Dedifferentiated amniotic fluid mesenchymal stem cell (primary cell): ENCODE measurements at regions not wholly inside any gene's neighbourhood (a gene's known extent, or its start where the extent isn't known, plus 50 kb on each side); places are given as distances from the start of the nearest gene placed in this dataset.

Experiments
- DNase-seq: peaks from one replicate; pipeline ENCODE4 v3.0.0-alpha.2; 2016; ENCODE audit errors: extremely low spot score

- no peak for DNase-seq
Observed at GRCh38 chr17:77001487-77001886, 133.3 kb downstream of the MGAT5B start.

DNA sequence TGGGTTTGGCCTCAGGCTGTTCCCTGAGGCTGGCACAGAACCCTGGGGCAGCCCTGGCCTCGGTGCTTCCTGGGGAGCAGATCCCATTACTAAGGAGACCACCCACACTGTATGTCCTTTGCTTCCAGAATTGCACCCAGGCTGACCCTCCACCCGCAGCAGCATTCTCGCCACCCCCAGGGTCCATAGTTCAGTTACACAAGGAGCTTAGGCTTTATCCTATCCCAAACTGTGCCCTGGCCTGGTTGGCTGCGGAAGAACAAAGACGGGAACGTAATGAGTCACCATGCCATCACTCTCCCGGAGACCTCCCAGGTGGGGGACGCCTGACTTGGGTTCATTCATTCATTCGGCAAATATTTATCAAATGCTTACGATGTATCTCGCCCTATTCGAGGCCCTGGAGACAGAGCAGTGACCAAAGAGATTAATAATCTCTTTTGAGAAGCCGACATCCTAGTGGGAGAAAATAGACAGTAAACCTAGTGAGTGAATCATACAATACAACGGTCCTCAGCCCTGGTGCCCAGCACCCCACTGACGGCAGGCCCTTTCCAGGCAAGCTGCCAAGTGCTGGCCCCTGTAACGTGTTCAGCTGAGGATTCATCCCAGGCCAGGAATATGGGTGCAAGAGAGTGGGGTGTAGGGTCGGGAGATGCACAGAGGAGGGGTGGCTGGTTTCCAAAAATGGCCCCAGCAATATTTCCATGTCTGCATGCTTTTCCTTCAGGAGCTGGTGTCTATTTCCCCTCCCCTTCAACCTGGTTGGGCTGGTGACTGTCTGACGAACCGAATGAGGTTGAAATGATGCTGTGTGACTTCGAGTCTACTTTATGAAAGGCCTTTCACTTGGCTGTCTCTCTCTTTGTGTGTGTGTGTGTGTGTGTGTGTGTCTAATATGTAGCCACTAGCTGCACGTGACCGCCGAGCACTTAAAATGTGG, 134.2 kb downstream of the MGAT5B start:
- DNase-seq = no peak

DNA sequence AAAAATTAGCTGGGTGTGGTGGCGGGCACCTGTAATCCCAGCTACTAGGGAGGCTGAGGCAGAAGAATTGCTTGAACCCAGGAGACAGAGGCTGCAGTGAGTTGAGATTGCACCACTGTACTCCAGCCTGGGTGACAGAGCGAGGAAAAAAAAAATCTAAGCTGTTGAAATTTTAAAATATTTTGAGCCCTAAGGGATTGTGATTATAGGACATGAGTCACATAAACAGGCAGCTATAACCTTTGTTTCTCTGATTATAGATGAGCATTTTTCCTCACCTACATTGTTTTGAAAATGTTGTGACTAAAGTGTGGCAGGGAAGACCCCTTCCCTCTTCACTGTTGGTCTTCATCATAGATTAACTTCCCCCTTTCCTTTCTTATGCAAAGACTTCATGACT, 135.5 kb downstream of the MGAT5B start:
- DNase-seq = no peak

- no peak for DNase-seq
Observed at GRCh38 chr17:77006971-77007649, 133.7 kb upstream of the SEC14L1 start.

GRCh38 chr17:77009877-77010276, 130.9 kb upstream of the SEC14L1 start:
- no peak for DNase-seq

DNA sequence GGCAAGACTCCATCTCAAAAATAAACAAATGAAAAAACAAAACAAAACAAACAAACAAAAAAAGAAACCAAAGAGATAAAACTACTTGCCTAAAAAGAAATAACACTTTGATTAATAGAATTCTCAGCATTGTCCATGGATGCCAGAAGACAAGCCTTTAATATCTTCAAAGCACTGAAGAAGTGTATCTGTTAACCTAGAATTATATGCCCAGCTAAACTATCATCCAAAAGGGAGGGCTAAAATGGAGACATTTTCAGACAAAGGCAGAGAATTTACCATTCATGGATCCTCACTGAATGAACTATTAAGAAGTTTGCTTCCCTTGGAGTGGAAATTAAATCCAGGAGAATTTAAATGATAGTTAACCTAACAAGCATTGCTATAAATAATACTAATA, 130.1 kb upstream of the SEC14L1 start:
- DNase-seq = no peak

GRCh38 chr17:77011173-77012011, 129.4 kb upstream of the SEC14L1 start:
- DNase-seq = peak; percentile 38

GRCh38 chr17:77018504-77018903, 122.3 kb upstream of the SEC14L1 start:
- DNase-seq = no peak

DNA sequence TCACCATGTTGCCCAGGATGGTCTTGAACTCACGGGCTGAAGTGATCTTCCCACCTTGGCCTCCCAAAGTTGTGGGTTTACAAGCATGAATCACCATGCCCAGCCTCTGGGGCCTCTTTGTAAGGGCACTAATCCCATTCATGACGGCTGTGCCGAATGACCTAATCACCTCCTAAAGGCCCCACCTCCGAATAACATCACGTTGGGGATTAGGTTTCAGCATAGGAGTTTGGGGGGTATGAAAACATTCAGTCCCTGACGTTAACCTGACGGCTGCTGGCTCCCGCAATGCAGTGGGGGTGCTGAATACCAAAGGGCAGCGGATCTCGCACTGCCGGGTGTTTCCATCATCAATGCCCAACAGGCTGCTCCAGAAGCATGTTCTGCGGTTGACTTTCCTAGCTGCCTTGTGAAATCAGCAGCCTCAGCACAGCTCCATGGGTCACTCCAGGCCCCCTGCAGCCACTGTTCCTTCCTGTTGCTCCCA, 120.8 kb upstream of the SEC14L1 start:
- no peak for DNase-seq

- no peak for DNase-seq
Observed at GRCh38 chr17:77020973-77021372, 119.8 kb upstream of the SEC14L1 start.

DNA sequence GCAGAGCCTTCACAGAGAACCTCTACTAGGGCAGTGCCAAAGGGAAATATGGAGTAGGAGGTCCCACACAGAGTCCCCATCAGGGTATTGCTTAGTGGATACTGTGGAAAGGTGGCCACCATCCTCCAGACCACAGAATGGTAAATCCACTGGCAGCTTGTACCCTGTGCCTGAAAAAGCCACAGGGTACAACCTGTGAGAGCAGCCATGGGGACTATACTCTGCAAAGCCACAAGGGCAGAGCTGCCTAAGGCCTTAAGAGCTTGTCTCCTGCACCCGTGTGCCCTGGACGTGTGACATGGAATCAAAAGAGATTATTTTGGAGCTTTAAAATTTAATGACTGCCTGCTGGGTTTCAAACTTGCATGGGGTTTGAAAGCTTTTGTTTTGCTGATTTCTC, 118.0 kb upstream of the SEC14L1 start:
- DNase-seq = no peak

DNA sequence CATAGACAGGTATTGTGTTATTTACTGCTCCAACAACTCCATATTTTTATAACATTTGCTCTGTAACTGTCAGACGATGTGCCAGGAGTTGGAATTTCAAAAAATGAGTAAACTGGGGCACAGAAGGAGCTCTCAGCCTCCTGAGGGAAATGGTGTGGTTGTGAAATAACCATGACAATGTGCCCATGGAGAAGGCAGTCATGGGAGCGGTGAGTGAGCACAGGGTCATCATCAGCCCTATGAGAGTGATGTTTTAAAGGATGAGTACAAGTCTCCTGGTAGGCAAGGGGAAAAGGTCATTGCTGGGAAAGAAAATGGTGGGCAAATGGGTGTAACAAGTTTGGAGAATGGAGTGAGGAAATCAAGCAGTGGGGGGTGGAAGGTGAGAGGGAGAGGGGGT, 115.0 kb upstream of the SEC14L1 start:
- DNase-seq = no peak

- DNase-seq = no peak
Observed at GRCh38 chr17:77027271-77027889, 113.4 kb upstream of the SEC14L1 start.

DNA sequence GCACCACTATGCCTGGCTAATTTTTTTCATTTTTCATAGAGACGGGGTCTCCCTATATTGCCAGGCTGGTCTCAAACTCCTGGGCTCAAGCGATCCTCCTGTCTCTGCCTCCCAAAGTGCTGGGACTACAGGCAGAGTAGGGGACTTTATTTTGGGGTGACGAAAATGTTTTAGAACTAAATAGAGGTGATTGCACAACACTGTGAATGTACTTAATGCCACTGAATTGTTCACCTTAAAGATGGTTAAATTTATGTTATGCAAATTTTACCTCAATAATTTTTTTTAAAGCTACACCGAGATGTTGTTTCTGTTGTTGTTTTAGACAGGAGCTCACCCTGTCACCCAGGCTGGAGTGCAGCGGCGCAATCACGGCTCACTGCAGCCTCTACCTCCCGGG, 111.9 kb upstream of the SEC14L1 start:
- no peak for DNase-seq

DNA sequence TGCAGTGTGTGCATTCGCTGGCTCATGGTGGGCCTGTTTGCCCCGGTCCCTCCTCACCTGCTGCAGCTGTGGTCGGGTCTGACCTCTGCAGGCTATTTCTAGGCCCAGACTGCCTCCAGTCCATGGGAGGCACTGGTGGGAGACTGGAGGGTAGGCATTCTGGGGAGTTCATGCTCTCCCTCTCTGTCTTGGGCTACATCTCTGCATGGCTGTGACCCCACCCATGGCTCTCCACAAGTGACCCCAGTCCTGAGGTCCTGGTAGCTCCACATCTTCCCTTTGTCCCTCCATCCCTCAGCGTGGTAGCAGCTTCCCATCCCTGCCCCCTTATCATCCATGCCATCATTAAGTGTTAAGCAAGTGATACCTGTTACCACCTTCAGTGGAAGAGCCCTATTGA, 107.8 kb upstream of the SEC14L1 start:
- no peak for DNase-seq

DNA sequence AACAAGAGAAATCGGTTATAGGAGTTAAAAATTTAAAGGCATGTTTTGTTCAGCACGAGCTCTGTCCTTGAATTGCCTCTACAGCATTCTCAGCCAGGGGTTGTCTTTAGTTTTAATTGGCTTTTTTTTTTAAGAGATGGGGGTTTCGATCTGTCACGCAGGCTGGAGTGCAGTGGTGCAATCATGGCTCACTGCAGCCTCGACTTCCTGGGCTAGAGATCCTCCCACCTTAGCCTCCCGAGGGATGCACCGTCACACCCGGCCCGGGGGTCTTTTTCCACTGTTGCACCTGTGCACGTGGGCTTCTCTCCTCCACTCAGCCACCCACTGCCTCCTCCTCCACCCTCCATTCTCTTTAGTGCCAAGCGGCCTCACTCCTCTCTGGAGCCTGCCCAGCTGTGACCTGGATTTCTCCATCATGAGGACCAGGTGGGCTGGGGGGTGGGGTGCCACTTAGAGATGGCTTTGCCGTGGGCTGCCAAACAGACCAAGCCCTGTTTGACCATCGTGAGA, 106.8 kb upstream of the SEC14L1 start:
- no peak for DNase-seq

DNA sequence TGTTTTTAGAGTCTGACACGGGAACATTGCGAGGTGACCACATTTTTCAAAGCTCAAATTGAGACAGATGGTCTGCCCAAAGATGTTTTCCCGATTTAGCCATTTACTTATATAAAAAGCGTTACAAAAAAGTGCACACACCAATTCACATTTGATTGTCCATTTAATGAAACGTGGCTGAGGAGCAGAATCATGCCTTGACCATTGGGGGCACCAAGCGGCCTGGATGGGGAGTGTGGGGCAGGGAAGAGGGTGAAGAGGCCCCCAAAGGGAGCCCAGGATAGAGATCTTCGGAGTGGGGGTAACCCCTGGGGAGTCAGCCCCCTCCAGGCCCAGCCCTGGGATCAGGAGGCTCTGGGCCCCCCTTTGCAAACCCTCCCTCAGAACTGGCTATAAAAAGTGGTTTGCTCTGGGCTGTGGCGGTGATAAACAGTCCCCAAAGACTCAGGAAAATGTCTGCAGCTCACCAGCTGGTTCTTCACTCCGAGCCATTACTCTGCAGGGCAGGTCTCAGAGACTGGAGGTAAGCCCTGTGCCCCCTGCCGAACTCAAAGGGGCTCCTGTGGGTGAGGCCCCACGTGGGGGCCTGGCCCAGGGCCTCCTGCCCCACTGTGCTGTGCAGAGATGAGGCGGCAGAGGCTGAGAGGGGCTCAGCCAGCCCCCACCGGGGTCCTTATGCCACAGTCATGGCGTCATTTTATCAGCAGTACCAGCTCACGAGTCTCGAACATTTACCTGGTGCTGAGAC, 105.9 kb upstream of the SEC14L1 start:
- no peak for DNase-seq

- no peak for DNase-seq
Observed at GRCh38 chr17:77035526-77035925, 105.2 kb upstream of the SEC14L1 start.

DNA sequence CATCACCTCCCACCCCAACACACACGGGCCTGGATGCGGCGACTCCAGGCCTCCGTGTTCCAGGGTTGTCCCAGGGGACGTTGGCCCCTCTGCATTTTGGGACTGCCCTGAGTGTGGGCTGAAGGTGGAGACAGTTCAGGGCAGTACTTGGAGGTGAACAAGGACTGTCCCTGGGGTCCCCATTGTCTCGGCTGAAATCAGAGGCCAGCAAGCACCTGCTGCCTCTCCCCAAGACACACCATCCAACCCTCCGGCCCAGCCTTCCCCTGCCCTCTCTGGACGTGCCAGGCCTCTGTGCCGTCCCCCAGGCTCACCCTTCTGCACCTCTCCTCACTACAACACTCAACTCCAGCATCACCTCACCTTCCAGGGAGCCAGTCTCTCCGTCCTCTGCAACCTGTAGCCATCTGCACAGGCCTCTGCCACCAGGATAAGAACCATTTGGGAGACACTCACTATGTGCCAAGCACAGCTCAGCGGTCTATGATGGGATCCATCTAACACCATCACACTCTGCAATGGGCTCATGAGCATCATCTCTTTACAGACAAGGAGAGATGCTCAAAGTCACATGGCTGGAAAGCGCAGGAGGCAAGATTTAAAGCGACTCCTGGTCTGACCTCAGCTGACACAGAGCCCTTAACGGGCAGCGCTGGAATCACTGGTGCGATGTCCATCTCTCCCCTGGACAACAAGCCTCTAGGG, 104.5 kb upstream of the SEC14L1 start:
- no peak for DNase-seq

DNA sequence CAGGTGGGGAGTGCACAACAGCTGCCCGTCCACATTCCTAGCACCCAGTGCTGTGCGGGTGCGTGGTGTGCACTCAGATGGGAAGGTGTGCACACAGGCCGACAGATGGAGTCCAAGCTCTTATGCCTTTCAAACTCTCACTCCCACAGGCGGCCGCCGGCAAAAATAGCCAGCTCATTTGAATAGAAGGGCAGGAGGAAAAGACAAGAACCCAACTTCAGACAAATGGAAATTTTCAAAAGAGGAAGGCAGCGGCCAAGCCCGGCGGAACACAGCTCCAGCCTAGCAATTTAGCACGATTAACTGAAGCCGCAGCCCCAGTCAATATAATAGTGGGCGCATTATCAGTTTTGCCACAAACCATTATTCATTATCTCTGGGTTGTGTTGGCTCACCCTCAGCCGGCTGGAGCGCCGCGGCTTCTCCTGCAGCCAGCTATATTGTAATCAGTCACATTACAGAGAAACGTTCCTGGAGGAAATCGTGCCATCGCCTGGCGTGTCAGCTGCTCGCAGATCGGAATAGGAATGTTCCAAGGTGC, 103.9 kb upstream of the SEC14L1 start:
- no peak for DNase-seq
